Activated CD4-positive, alpha-beta T cell treated with anti-CD3 and anti-CD28 coated beads, Interleukin-2, amount 10 ng/mL, durations not matched to agents 7 days and 5 days (primary cell): ENCODE measurements at regions not wholly inside any gene's neighbourhood (a gene's known extent, or its start where the extent isn't known, plus 50 kb on each side); places are given as distances from the start of the nearest gene placed in this dataset.
"Not testable (repeated sequence)": the region's sequence is repeated elsewhere in the genome, so short reads cannot be mapped to it uniquely, and the experiment has no call there.

Experiments used
- CTCF ChIA-PET: fragments of 350-600 bp; sonication (Branson Sonifier 250); formaldehyde crosslinking; loops from one replicate; lab custom pipeline; 2021; ENCODE audit warnings: antibody characterized with exemption; lab: Charles Lee
- POLR2A ChIA-PET: fragments of 350-600 bp; sonication (Branson Sonifier 250); formaldehyde crosslinking; loops from one replicate; lab custom pipeline; 2021; ENCODE audit warnings: antibody characterized with exemption; lab: Charles Lee
- DNase-seq: peaks from one replicate; pipeline ENCODE4 v3.0.0-alpha.2; 2020
- H3K27ac Mint-ChIP-seq: one replicate; pipeline ENCODE4 v1.8.0; 2021; ENCODE audit warnings: mild to moderate bottlenecking, moderate library complexity, mixed read lengths
- H3K27me3 Mint-ChIP-seq: one replicate; pipeline ENCODE4 v1.8.0; 2021; ENCODE audit warnings: mixed read lengths
- H3K36me3 Mint-ChIP-seq: one replicate; pipeline ENCODE4 v1.8.0; 2021; ENCODE audit warnings: low read depth, mixed read lengths
- H3K4me1 Mint-ChIP-seq: one replicate; pipeline ENCODE4 v1.8.0; 2021; ENCODE audit warnings: mixed read lengths
- H3K4me3 Mint-ChIP-seq: one replicate; pipeline ENCODE4 v1.8.0; 2021; ENCODE audit warnings: mild to moderate bottlenecking, moderate library complexity, mixed read lengths
- H3K9me3 Mint-ChIP-seq: one replicate; pipeline ENCODE4 v1.8.0; 2021; ENCODE audit warnings: mixed read lengths

DNA sequence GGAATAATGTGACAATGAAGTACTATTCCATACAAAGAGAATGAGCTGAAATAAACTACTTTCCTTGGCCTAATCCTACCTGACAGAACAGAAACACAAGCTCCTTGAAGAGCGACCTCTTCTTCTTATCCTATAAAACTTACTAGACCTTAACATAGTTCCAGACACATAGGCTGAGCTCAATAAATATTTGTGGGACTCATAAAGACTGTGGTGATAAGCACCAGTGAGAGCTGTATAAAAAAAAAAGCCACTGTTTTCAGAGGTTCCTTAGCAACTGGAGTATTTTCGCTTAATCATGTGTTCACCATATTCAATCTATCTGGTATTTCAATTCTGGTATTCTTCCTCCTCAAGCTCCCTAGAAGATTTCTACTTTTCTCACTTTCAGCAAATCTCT, 1129.6 kb downstream of the STPG2 start:
- H3K36me3 Mint-ChIP-seq = no peaks in the 10 kb centered on the region
- no peaks in the 10 kb centered on the region for H3K4me1 Mint-ChIP-seq
- no peak overlapping the region for H3K4me3 Mint-ChIP-seq
- POLR2A ChIA-PET = no interaction called here
- no peaks in the 10 kb centered on the region for H3K9me3 Mint-ChIP-seq
- DNase-seq = no peak
- H3K27me3 Mint-ChIP-seq = no peaks in the 10 kb centered on the region
- no peak overlapping the region for H3K27ac Mint-ChIP-seq
- CTCF ChIA-PET = interaction anchor here (0.7 kb wide), 1 partner anchor 310 kb away, joined by 3 read pairs; no protein-coding TSS in a partner anchor

DNA sequence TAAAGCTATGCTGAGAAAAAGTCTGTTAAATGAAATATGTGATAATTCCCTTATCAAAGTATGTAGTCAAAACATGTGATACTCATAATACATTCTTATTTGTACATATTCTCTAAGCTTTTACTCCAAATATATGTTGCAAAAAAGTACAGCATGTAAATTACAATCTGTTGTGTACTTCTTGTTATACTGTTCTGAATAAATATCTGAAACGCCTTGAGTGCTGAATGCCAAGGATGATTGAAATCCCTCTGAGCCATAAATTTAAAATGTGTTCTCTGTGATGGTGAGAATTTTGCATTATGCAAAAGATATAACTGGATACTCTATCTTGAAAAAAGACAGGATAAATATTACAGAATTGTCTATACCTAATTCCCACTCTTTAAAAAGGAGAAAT, 1128.0 kb downstream of the STPG2 start:
- Mint-ChIP-seq H3K9me3 (no peaks in the 10 kb centered on the region), H3K4me3 (no peak overlapping the region), H3K27me3 (no peaks in the 10 kb centered on the region), H3K36me3 (no peaks in the 10 kb centered on the region), H3K4me1 (no peaks in the 10 kb centered on the region), H3K27ac (no peak overlapping the region)
- no peak for DNase-seq
- CTCF ChIA-PET = no interaction called here
- POLR2A ChIA-PET = no interaction called here

- DNase-seq = no peak
- Mint-ChIP-seq H3K4me3 (no peak overlapping the region), H3K27me3 (no peaks in the 10 kb centered on the region), H3K36me3 (no peaks in the 10 kb centered on the region), H3K9me3 (no peaks in the 10 kb centered on the region), H3K4me1 (no peaks in the 10 kb centered on the region), H3K27ac (no peak overlapping the region)
- CTCF ChIA-PET = no interaction called here
- POLR2A ChIA-PET = no interaction called here
These were observed 1126.9 kb downstream of the STPG2 start for GRCh38 chr4:97016186-97016907.

GRCh38 chr4:97027728-97028410, 1115.4 kb downstream of the STPG2 start:
- H3K9me3 Mint-ChIP-seq = no peaks in the 10 kb centered on the region
- no peaks in the 10 kb centered on the region for H3K27me3 Mint-ChIP-seq
- H3K4me3 Mint-ChIP-seq = no peak overlapping the region
- DNase-seq = no peak
- no peaks in the 10 kb centered on the region for H3K36me3 Mint-ChIP-seq
- POLR2A ChIA-PET = no interaction called here
- no peak overlapping the region for H3K27ac Mint-ChIP-seq
- no peaks in the 10 kb centered on the region for H3K4me1 Mint-ChIP-seq
- CTCF ChIA-PET = no interaction called here

DNA sequence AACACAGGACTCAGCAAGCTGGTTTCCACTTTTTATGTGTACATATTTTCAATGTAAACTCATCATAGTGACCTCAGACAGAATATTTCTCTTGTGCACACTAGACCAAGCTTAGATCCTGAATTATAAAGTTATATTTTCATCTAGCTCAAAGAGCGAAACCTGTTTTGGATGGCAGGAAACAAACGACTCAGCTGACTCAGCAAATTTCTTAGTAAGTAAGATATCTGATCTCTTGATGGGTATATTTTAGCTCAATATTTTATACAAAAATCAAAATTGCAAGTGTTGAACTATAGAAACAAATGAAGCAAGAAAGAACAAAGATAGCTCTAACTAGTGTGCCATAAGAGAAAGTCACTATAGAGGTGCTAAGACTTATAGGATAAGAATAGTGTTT, 1114.5 kb downstream of the STPG2 start:
- Mint-ChIP-seq H3K9me3 (no peaks in the 10 kb centered on the region), H3K36me3 (no peaks in the 10 kb centered on the region), H3K4me1 (no peaks in the 10 kb centered on the region), H3K4me3 (no peak overlapping the region), H3K27ac (no peak overlapping the region), H3K27me3 (no peaks in the 10 kb centered on the region)
- POLR2A ChIA-PET = no interaction called here
- DNase-seq = no peak
- CTCF ChIA-PET = no interaction called here

GRCh38 chr4:97037411-97038145, 1105.7 kb downstream of the STPG2 start:
- H3K36me3 Mint-ChIP-seq, H3K27ac Mint-ChIP-seq, H3K4me3 Mint-ChIP-seq, H3K9me3 Mint-ChIP-seq, CTCF ChIA-PET, POLR2A ChIA-PET, DNase-seq, H3K4me1 Mint-ChIP-seq, H3K27me3 Mint-ChIP-seq: not testable (repeated sequence)

DNA sequence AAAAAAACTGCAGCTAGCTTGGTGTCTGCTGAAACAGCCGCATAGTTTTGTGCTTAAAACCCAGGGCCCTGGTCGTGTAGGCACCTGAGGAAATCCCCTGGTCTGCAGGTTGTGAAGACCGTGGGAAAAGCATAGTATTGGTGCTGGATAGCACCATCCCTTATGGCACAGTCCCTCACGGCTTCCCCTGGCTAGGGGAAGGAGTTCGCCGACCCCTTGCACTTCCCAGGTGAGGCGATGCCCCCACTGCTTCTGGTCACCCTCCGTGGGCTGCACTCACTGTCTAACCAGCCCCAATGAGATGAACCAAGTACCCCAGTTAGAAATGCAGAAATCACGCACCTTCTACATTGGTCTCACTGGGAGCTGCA, 1105.1 kb downstream of the STPG2 start:
- Mint-ChIP-seq H3K36me3 (no peaks in the 10 kb centered on the region), H3K4me3 (no peak overlapping the region), H3K9me3 (no peaks in the 10 kb centered on the region), H3K4me1 (no peaks in the 10 kb centered on the region), H3K27me3 (no peaks in the 10 kb centered on the region), H3K27ac (no peak overlapping the region)
- ChIA-PET CTCF (no interaction called here), POLR2A (no interaction called here)
- no peak for DNase-seq

DNA sequence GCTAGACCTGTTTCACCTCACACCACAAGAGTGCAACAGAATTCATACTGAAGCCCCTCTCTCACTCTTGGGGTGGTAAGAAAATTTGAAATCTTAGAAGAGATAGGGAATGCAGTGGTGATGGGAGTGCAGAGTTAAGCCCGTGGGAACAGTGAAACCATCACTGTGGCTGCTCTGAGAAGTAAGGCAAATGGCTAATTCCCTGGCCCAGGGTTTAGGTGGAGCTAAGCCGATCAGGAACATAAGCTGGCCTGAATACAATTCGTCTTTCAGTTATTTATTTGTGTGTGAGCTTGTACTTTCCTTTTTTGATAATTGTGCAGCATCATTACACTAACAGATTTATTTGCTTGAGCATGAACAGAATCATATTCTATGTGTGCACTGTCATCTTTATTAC, 1070.6 kb downstream of the STPG2 start:
- ChIA-PET CTCF (no interaction called here), POLR2A (no interaction called here)
- H3K4me1 Mint-ChIP-seq = no peaks in the 10 kb centered on the region
- H3K27me3 Mint-ChIP-seq = no peaks in the 10 kb centered on the region
- H3K4me3 Mint-ChIP-seq = no peak overlapping the region
- H3K9me3 Mint-ChIP-seq = peaks cover 4% of the 10 kb centered on the region
- H3K36me3 Mint-ChIP-seq = no peaks in the 10 kb centered on the region
- no peak for DNase-seq
- no peak overlapping the region for H3K27ac Mint-ChIP-seq

DNA sequence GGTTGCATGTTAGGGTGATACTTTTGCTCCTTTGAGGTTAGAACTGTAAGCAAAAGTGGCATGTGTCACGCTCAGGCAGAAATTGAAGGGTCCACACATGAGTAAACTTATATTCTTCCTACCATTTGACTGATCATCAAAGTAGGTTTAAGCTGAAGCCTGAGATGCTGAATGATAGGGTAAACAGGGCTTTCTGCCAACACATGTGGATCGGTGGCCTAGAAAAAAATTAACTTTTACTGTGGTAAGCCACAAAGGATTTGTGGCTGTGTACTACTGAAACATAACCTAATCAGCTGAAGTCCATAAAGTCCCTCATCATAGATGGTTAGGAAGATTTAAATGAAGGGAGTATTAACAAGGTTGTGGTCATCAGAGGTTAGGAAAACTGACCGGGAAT, 1070.1 kb downstream of the STPG2 start:
- DNase-seq = no peak
- ChIA-PET CTCF (no interaction called here), POLR2A (no interaction called here)
- no peak overlapping the region for H3K27ac Mint-ChIP-seq
- no peaks in the 10 kb centered on the region for H3K4me1 Mint-ChIP-seq
- H3K36me3 Mint-ChIP-seq = no peaks in the 10 kb centered on the region
- no peak overlapping the region for H3K4me3 Mint-ChIP-seq
- no peaks in the 10 kb centered on the region for H3K27me3 Mint-ChIP-seq
- H3K9me3 Mint-ChIP-seq = peaks cover 4% of the 10 kb centered on the region

DNA sequence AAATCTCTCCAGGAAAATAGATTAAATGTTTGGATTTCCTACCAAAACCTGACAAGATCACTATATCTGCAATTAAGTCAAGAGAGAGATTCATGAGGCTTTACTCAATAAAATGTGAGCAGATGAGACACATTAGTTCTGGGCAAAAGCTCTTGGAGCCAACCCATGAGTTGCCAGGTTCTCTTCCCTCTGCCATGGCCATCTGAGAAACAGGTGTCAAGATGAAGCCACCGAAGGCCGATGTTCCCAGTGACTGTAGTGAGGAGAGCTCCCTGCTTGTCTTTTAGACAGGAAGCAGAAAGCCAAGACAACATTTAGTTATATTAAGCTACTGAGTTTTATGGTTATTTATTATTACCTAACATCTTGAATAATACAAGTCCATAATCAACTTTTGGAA, 1068.7 kb downstream of the STPG2 start:
- ChIA-PET POLR2A (no interaction called here), CTCF (no interaction called here)
- no peak overlapping the region for H3K4me3 Mint-ChIP-seq
- no peaks in the 10 kb centered on the region for H3K27me3 Mint-ChIP-seq
- no peaks in the 10 kb centered on the region for H3K4me1 Mint-ChIP-seq
- H3K27ac Mint-ChIP-seq = no peak overlapping the region
- H3K36me3 Mint-ChIP-seq = no peaks in the 10 kb centered on the region
- H3K9me3 Mint-ChIP-seq = peaks cover 4% of the 10 kb centered on the region
- DNase-seq = no peak

DNA sequence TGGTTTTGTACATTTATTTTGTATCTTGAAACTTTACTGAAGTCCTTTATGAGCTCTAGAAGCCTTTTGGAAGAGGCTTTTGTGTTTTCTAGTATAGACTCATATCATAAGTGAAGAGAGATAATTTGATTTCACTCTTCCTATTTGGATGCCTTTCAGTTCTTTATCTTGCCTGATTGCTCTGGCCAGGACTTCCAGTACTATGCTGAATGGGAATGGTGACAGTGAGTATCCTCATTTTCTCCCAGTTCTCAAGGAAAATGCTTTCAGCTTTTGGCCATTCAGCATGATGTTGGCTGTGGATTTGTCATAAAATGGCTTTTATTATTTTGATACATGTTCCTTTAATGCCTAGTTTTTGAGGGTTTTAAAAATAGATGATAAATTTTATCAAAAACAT, 1061.3 kb downstream of the STPG2 start:
- Mint-ChIP-seq H3K9me3 (peaks cover 2% of the 10 kb centered on the region), H3K4me1 (no peaks in the 10 kb centered on the region), H3K36me3 (no peaks in the 10 kb centered on the region), H3K27ac (no peak overlapping the region), H3K4me3 (no peak overlapping the region), H3K27me3 (no peaks in the 10 kb centered on the region)
- CTCF ChIA-PET = no interaction called here
- no peak for DNase-seq
- POLR2A ChIA-PET = no interaction called here

DNA sequence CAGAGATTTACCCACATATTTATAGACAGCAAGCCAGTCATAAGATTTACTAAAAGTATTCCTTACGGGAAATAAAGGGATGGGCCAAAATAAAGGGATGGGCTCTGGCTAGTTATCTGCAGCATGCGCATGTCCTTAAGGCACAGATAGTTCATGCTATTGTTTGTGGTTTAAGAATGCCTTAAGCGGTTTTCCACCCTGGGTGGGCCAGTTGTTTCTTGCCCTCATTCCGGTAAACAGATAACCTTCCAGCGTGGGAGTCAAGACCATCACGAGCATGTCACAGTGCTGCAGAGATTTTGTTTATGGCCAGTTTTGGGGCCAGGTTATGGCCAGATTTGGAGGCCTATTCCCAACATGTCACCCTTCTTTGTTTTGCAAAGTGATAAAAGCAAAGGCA, 1046.2 kb downstream of the STPG2 start:
- H3K4me1 Mint-ChIP-seq, POLR2A ChIA-PET, H3K27me3 Mint-ChIP-seq, CTCF ChIA-PET, H3K27ac Mint-ChIP-seq, H3K4me3 Mint-ChIP-seq, H3K36me3 Mint-ChIP-seq, DNase-seq, H3K9me3 Mint-ChIP-seq: not testable (repeated sequence)

DNA sequence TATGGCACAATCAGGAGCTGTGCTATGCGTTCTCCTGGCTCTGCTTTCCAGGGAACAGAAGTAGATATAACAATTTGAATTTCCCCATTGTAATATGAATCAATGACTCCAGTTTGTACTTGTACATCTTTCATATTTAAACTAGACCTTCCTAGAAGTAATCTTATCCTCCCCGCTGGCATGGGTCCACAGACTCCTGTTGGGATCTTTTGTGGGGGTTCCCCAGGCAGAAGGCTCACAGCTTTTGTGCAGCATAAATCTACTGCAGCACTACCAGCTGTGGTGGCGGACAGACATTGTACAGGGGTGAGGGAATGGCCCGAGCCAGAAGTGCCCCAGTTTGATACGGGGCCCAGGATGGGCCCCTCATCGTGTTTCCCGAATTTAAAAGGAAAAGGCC, 1042.1 kb downstream of the STPG2 start:
- H3K27me3 Mint-ChIP-seq, DNase-seq, POLR2A ChIA-PET, H3K4me1 Mint-ChIP-seq, H3K36me3 Mint-ChIP-seq, H3K4me3 Mint-ChIP-seq, CTCF ChIA-PET, H3K9me3 Mint-ChIP-seq, H3K27ac Mint-ChIP-seq: not testable (repeated sequence)
